ENCODE measurements at regions not wholly inside any gene's neighbourhood (a gene's known extent, or its start where the extent isn't known, plus 50 kb on each side); places are given as distances from the start of the nearest gene placed in this dataset.

- no peaks in the 10 kb centered on the region for H3K27me3 ChIP-seq
- H3K27ac ChIP-seq = no peak overlapping the region
- no peak overlapping the region for H3K4me3 ChIP-seq
- no peaks in the 10 kb centered on the region for H3K9me3 ChIP-seq
- H3K4me1 ChIP-seq = no peaks in the 10 kb centered on the region
- H3K36me3 ChIP-seq = no peaks in the 10 kb centered on the region
- no peak for TF ChIP-seq CTCF (IDR thresholded peaks at IDR 0.05)
- TF ChIP-seq EP300 (IDR thresholded peaks at IDR 0.05) = no peak
- no peak for TF ChIP-seq POLR2AphosphoS5 (IDR thresholded peaks at IDR 0.05)
- no peak for TF ChIP-seq POLR2A (IDR thresholded peaks at IDR 0.05)
- intact Hi-C loops (cut with DNase I) = no loop called here
- DNase-seq = no peak
- 86 to 95% methylated on average over 3 of the region's 3 CpGs for WGBS, 2 donors
Observed at GRCh38 chr5:125214080-125214479, 467.6 kb upstream of the ZNF608 start.

- no peak overlapping the region for H3K27ac ChIP-seq
- TF ChIP-seq POLR2A (IDR thresholded peaks at IDR 0.05) (no peak), POLR2AphosphoS5 (IDR thresholded peaks at IDR 0.05) (no peak), CTCF (IDR thresholded peaks at IDR 0.05) (no peak), EP300 (IDR thresholded peaks at IDR 0.05) (no peak)
- no peaks in the 10 kb centered on the region for H3K4me1 ChIP-seq
- DNase-seq = no peak
- H3K9me3 ChIP-seq = no peaks in the 10 kb centered on the region
- H3K27me3 ChIP-seq = no peaks in the 10 kb centered on the region
- H3K4me3 ChIP-seq = no peak overlapping the region
- intact Hi-C loops (cut with DNase I) = no loop called here
- no peaks in the 10 kb centered on the region for H3K36me3 ChIP-seq
- WGBS, 2 donors = 95 to 98% methylated on average over 1 of the region's 1 CpG
Observed at GRCh38 chr5:125215593-125215992, 469.2 kb upstream of the ZNF608 start.

GRCh38 chr5:125219710-125220109, 473.3 kb upstream of the ZNF608 start:
- no peak overlapping the region for H3K27ac ChIP-seq
- H3K4me3 ChIP-seq = no peak overlapping the region
- no peaks in the 10 kb centered on the region for H3K36me3 ChIP-seq
- TF ChIP-seq POLR2AphosphoS5 (IDR thresholded peaks at IDR 0.05) (no peak), CTCF (IDR thresholded peaks at IDR 0.05) (no peak), POLR2A (IDR thresholded peaks at IDR 0.05) (no peak), EP300 (IDR thresholded peaks at IDR 0.05) (no peak)
- H3K9me3 ChIP-seq = no peaks in the 10 kb centered on the region
- H3K4me1 ChIP-seq = no peaks in the 10 kb centered on the region
- intact Hi-C loops (cut with DNase I) = no loop called here
- no peak for DNase-seq
- no peaks in the 10 kb centered on the region for H3K27me3 ChIP-seq

GRCh38 chr5:125220284-125220683, 473.8 kb upstream of the ZNF608 start:
- WGBS, 2 donors = 91 to 93% methylated on average over 1 of the region's 1 CpG
- Histone ChIP-seq H3K9me3 (no peaks in the 10 kb centered on the region), H3K27ac (no peak overlapping the region), H3K27me3 (no peaks in the 10 kb centered on the region), H3K4me1 (no peaks in the 10 kb centered on the region), H3K36me3 (no peaks in the 10 kb centered on the region), H3K4me3 (no peak overlapping the region)
- intact Hi-C loops (cut with DNase I) = no loop called here
- TF ChIP-seq POLR2A (IDR thresholded peaks at IDR 0.05) = no peak
- no peak for TF ChIP-seq CTCF (IDR thresholded peaks at IDR 0.05)
- no peak for TF ChIP-seq EP300 (IDR thresholded peaks at IDR 0.05)
- no peak for TF ChIP-seq POLR2AphosphoS5 (IDR thresholded peaks at IDR 0.05)
- DNase-seq = no peak

GRCh38 chr5:125222597-125223240, 476.3 kb upstream of the ZNF608 start:
- Histone ChIP-seq H3K9me3 (no peaks in the 10 kb centered on the region), H3K36me3 (no peaks in the 10 kb centered on the region), H3K4me1 (no peaks in the 10 kb centered on the region), H3K27ac (no peak overlapping the region), H3K4me3 (no peak overlapping the region), H3K27me3 (no peaks in the 10 kb centered on the region)
- DNase-seq = no peak
- intact Hi-C loops (cut with DNase I) = no loop called here
- TF ChIP-seq CTCF (IDR thresholded peaks at IDR 0.05) (no peak), POLR2A (IDR thresholded peaks at IDR 0.05) (no peak), EP300 (IDR thresholded peaks at IDR 0.05) (no peak), POLR2AphosphoS5 (IDR thresholded peaks at IDR 0.05) (no peak)
- WGBS, 2 donors = 78 to 83% methylated on average over 7 of the region's 7 CpGs

All from sigmoid colon (tissue), 6 donors.